GM12875 (cell line): ENCODE measurements at regions not wholly inside any gene's neighbourhood (a gene's known extent, or its start where the extent isn't known, plus 50 kb on each side); places are given as distances from the start of the nearest gene placed in this dataset.

ENCODE experiments used
- H3K4me3 ChIP-seq: one replicate; pipeline ENCODE4 v1.5.1; 2011; ENCODE audit warnings: low read depth, low read length, control low read depth
- CTCF ChIP-seq: IDR thresholded peaks from 2 replicates; pipeline ENCODE4 v1.5.1; 2011; ENCODE audit warnings: low read depth, mild to moderate bottlenecking, control low read depth, inconsistent platforms, low read length, moderate library complexity, borderline replicate concordance; ENCODE audit not compliant: insufficient read depth

GRCh38 chr6:139820210-139820609, 445.8 kb upstream of the CITED2 start:
- no peak for TF ChIP-seq CTCF
- H3K4me3 ChIP-seq = no peak overlapping the region

- no peak overlapping the region for H3K4me3 ChIP-seq
- TF ChIP-seq CTCF = no peak
Observed at GRCh38 chr6:139819776-139820175, 445.3 kb upstream of the CITED2 start.

GRCh38 chr6:139812939-139813338, 438.5 kb upstream of the CITED2 start:
- no peak overlapping the region for H3K4me3 ChIP-seq
- TF ChIP-seq CTCF = no peak

GRCh38 chr6:139801571-139802321, 427.3 kb upstream of the CITED2 start:
- TF ChIP-seq CTCF = no peak

GRCh38 chr6:139800837-139801236, 426.4 kb upstream of the CITED2 start:
- no peak for TF ChIP-seq CTCF

More at GRCh38 chr6:139801571-139802321, 427.3 kb upstream of the CITED2 start:
- no peak overlapping the region for H3K4me3 ChIP-seq

GRCh38 chr6:139790527-139790926, 416.1 kb upstream of the CITED2 start:
- H3K4me3 ChIP-seq = no peak overlapping the region
- TF ChIP-seq CTCF = no peak

More at GRCh38 chr6:139800837-139801236, 426.4 kb upstream of the CITED2 start:
- no peak overlapping the region for H3K4me3 ChIP-seq

- TF ChIP-seq CTCF = no peak
- no peak overlapping the region for H3K4me3 ChIP-seq
Observed at GRCh38 chr6:139784222-139784769, 409.8 kb upstream of the CITED2 start.
